Stimulated activated CD4-positive, alpha-beta T cell treated with anti-CD3 and anti-CD28 coated beads, TNF-alpha, amount 100 ng/mL, for 24 hours (primary cell): ENCODE measurements at regions not wholly inside any gene's neighbourhood (a gene's known extent, or its start where the extent isn't known, plus 50 kb on each side); places are given as distances from the start of the nearest gene placed in this dataset.

ENCODE experiments used
- DNase-seq, 3 experiments: peaks; one replicate each; pipeline ENCODE4 v3.0.0-alpha.2; 2020; ENCODE audit warnings: low read depth in 3 of 3

- no peak for DNase-seq
Measured at GRCh38 chr9:78788101-78788500, 491.2 kb downstream of the PSAT1 start.

GRCh38 chr9:78791779-78792178 lies 494.9 kb downstream of the PSAT1 start:
- no peak for DNase-seq

GRCh38 chr9:78792745-78793144 lies 495.8 kb downstream of the PSAT1 start:
- DNase-seq: no peak

- DNase-seq: no peak
Measured at GRCh38 chr9:78805771-78806170, 508.8 kb downstream of the PSAT1 start.

- DNase-seq: no peak
Measured at GRCh38 chr9:78806492-78807160, 509.7 kb downstream of the PSAT1 start.

GRCh38 chr9:78807286-78807685 lies 510.4 kb downstream of the PSAT1 start:
- no peak for DNase-seq

GRCh38 chr9:78808048-78808447 lies 511.1 kb downstream of the PSAT1 start:
- DNase-seq: no peak

- DNase-seq: no peak
Measured at GRCh38 chr9:78811622-78812276, 514.8 kb downstream of the PSAT1 start.

GRCh38 chr9:78812665-78813064 lies 515.7 kb downstream of the PSAT1 start:
- DNase-seq: no peak

- no peak for DNase-seq
Measured at GRCh38 chr9:78813602-78814180, 516.8 kb downstream of the PSAT1 start.

- DNase-seq: no peak
Measured at GRCh38 chr9:78821126-78821822, 524.3 kb downstream of the PSAT1 start.

GRCh38 chr9:78826527-78826926 lies 529.6 kb downstream of the PSAT1 start:
- no peak for DNase-seq

GRCh38 chr9:78828521-78828920 lies 531.6 kb downstream of the PSAT1 start:
- DNase-seq: no peak

GRCh38 chr9:78830301-78830700 lies 533.4 kb downstream of the PSAT1 start:
- DNase-seq: no peak

GRCh38 chr9:78831726-78832125 lies 534.8 kb downstream of the PSAT1 start:
- DNase-seq: no peak

GRCh38 chr9:78835928-78836450 lies 539.1 kb downstream of the PSAT1 start:
- no peak for DNase-seq

- no peak for DNase-seq
Measured at GRCh38 chr9:78839252-78839651, 542.3 kb downstream of the PSAT1 start.

GRCh38 chr9:78848061-78848460 lies 551.1 kb downstream of the PSAT1 start:
- DNase-seq: no peak

GRCh38 chr9:78856144-78856543 lies 559.2 kb downstream of the PSAT1 start:
- DNase-seq: no peak

GRCh38 chr9:78856781-78857180 lies 559.9 kb downstream of the PSAT1 start:
- DNase-seq: no peak

- no peak for DNase-seq
Measured at GRCh38 chr9:78857373-78858225, 560.7 kb downstream of the PSAT1 start.
